GM12878 (cell line): ENCODE measurements at regions not wholly inside any gene's neighbourhood (a gene's known extent, or its start where the extent isn't known, plus 50 kb on each side); places are given as distances from the start of the nearest gene placed in this dataset.

Experiments
- ATAC-seq: fragments of 200-7000 bp; cut with Tn5 transposase; 3 replicates; pipeline ENCODE4 v1.9.1; 2020; ENCODE audit warnings: mild to moderate bottlenecking, moderate library complexity
- BruUV-seq: library from RNA; stranded (reverse); fragments of 400-500 nt; replicated peaks from 2 replicates; lab custom pipeline; 2021; lab: Mats Ljungman, UMichigan
- CTCF ChIA-PET: fragments of 300-600 bp; sonication (Branson Sonifier 250); formaldehyde crosslinking; extraction: SDS; loops from one replicate; lab custom pipeline; 2021; ENCODE audit warnings: inconsistent platforms; lab: Yijun Ruan, JAX
- POLR2A ChIA-PET: fragments of 350-600 bp; formaldehyde crosslinking; extraction: SDS; loops from one replicate; lab custom pipeline; 2021; ENCODE audit warnings: inconsistent platforms; lab: Charles Lee
- RAD21 ChIA-PET: fragments of 300-600 bp; sonication (Branson Sonifier 250); formaldehyde crosslinking; loops from one replicate; lab custom pipeline; 2023; ENCODE audit warnings: antibody characterized with exemption; ENCODE audit not compliant: unreplicated experiment; lab: Charles Lee
- SMC1A ChIA-PET: fragments of 300-600 bp; sonication (Branson Sonifier 250); formaldehyde crosslinking; loops from one replicate; lab custom pipeline; 2023; ENCODE audit not compliant: unreplicated experiment, uncharacterized antibody; lab: Charles Lee
- DNase-seq: peaks from one replicate; pipeline ENCODE4 v3.0.0-alpha.2; 2011; ENCODE audit warnings: low read depth, low spot score
- FAIRE-seq: peaks from 3 replicates; lab custom pipeline; 2011; peaks lifted over from hg19 to GRCh38; lab: Jason Lieb, UNC
- H2AFZ ChIP-seq: 2 replicates; pipeline ENCODE4 v1.6.0; 2011; ENCODE audit warnings: low read depth, low read length, control low read depth; ENCODE audit not compliant: control insufficient read depth
- H3K27ac ChIP-seq: 2 replicates; pipeline ENCODE4 v1.5.1; 2011; ENCODE audit warnings: control low read depth; ENCODE audit not compliant: control insufficient read depth, insufficient read depth
- H3K27me3 ChIP-seq, 2 experiments: replicated peaks in 1 of 2; 2 replicates each; pipeline versions ENCODE4 v1.6.0 to v1.6.1; 2011; ENCODE audit warnings: low read length in 1 of 2; ENCODE audit not compliant: control insufficient read depth in 2 of 2, insufficient read depth in 2 of 2
- H3K36me3 ChIP-seq, 2 experiments: 2 replicates each; pipeline ENCODE4 v1.5.1; 2011; ENCODE audit warnings: low read length in 1 of 2; ENCODE audit not compliant: control insufficient read depth in 2 of 2, insufficient read depth in 2 of 2
- H3K4me1 ChIP-seq: 2 replicates; pipeline ENCODE4 v1.6.1; 2011; ENCODE audit warnings: mild to moderate bottlenecking, low read length, moderate library complexity, mixed read lengths; ENCODE audit not compliant: control insufficient read depth, insufficient read depth
- H3K4me2 ChIP-seq: 2 replicates; pipeline ENCODE4 v1.6.0; 2011; ENCODE audit warnings: control low read depth; ENCODE audit not compliant: control insufficient read depth, insufficient read depth
- H3K4me3 ChIP-seq: fragments of 200-600 bp; sonication (generic); 2 replicates; pipeline ENCODE4 v1.5.1; 2016
- H3K79me2 ChIP-seq: 2 replicates; pipeline ENCODE4 v1.6.0; 2011; ENCODE audit warnings: low read length; ENCODE audit not compliant: control insufficient read depth, insufficient read depth
- H3K9ac ChIP-seq: 2 replicates; pipeline ENCODE4 v1.8.0; 2011; ENCODE audit warnings: low read length, control low read depth, mixed read lengths; ENCODE audit not compliant: control insufficient read depth, insufficient read depth
- H3K9me3 ChIP-seq: replicated peaks from 3 replicates; pipeline ENCODE4 v1.5.1; 2011; ENCODE audit warnings: mild to moderate bottlenecking, low read length; ENCODE audit not compliant: control insufficient read depth, insufficient read depth
- H4K20me1 ChIP-seq: 2 replicates; pipeline ENCODE4 v1.6.0; 2011; ENCODE audit not compliant: control insufficient read depth, insufficient read depth
- BACH1 ChIP-seq: fragments of 450-650 bp; IDR thresholded peaks from 2 replicates; pipeline ENCODE4 v1.6.1; 2017; ENCODE audit warnings: mild to moderate bottlenecking, borderline replicate concordance
- SPI1 ChIP-seq: IDR thresholded peaks from 2 replicates; pipeline ENCODE4 v1.6.1; 2011; ENCODE audit warnings: low read depth, mild to moderate bottlenecking, low read length, moderate library complexity, borderline replicate concordance; ENCODE audit not compliant: insufficient read depth
- WGBS: methylation state at CpG from one replicate; pipeline ENCODE4 v1.1.6; 2016; ENCODE audit warnings: low lambda C conversion rate; ENCODE audit not compliant: insufficient replicate concordance, insufficient coverage; ENCODE audit errors: missing lambda C conversion rate; 5-methylcytosine and 5-hydroxymethylcytosine counted together
- in situ Hi-C: fragments of 300-500 bp; cut with MboI; formaldehyde crosslinking; loops from 9 replicates; pipeline ENCODE4 v1.14.3; 2018; ENCODE audit warnings: mixed read lengths
- intact Hi-C: fragments of 100-400 bp; cut with micrococcal nuclease; formaldehyde crosslinking; loops from one replicate; pipeline ENCODE4 v1.14.2; 2022; ENCODE audit not compliant: unreplicated experiment
- TF ChIP-seq, protein P1 (sequence below): fragments of 450-650 bp; IDR thresholded peaks from 2 replicates; pipeline ENCODE4 v1.6.1; 2017; ENCODE audit warnings: mild to moderate bottlenecking, moderate library complexity
- TF ChIP-seq, protein P2 (sequence below): fragments of 150-350 bp; IDR thresholded peaks from 2 replicates; pipeline ENCODE4 v1.6.1; 2014; ENCODE audit warnings: mild to moderate bottlenecking, low read depth, low read length

DNA sequence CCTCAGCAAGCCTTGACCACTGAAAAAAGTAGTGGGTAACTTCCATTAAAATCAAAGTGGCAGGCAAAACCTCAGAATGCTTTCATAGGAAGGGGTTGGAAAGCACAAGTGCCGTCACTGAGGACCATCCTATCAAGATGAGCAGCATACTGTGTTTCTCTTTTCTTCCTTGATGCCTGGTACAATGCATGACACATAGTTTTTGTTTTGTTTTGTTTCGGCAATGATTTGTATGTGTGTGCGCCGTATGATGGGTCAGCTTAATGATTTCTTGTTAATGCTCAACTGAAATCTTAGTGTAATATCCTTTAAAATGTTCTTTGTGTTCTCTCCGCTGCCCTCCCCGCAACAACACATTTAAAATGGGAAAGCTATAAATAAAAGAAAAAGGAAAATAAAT, 476.4 kb upstream of the KCNMB2 start (continued):
- TF ChIP-seq, protein P1, sequence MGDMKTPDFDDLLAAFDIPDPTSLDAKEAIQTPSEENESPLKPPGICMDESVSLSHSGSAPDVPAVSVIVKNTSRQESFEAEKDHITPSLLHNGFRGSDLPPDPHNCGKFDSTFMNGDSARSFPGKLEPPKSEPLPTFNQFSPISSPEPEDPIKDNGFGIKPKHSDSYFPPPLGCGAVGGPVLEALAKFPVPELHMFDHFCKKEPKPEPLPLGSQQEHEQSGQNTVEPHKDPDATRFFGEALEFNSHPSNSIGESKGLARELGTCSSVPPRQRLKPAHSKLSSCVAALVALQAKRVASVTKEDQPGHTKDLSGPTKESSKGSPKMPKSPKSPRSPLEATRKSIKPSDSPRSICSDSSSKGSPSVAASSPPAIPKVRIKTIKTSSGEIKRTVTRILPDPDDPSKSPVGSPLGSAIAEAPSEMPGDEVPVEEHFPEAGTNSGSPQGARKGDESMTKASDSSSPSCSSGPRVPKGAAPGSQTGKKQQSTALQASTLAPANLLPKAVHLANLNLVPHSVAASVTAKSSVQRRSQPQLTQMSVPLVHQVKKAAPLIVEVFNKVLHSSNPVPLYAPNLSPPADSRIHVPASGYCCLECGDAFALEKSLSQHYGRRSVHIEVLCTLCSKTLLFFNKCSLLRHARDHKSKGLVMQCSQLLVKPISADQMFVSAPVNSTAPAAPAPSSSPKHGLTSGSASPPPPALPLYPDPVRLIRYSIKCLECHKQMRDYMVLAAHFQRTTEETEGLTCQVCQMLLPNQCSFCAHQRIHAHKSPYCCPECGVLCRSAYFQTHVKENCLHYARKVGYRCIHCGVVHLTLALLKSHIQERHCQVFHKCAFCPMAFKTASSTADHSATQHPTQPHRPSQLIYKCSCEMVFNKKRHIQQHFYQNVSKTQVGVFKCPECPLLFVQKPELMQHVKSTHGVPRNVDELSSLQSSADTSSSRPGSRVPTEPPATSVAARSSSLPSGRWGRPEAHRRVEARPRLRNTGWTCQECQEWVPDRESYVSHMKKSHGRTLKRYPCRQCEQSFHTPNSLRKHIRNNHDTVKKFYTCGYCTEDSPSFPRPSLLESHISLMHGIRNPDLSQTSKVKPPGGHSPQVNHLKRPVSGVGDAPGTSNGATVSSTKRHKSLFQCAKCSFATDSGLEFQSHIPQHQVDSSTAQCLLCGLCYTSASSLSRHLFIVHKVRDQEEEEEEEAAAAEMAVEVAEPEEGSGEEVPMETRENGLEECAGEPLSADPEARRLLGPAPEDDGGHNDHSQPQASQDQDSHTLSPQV = no peak

DNA sequence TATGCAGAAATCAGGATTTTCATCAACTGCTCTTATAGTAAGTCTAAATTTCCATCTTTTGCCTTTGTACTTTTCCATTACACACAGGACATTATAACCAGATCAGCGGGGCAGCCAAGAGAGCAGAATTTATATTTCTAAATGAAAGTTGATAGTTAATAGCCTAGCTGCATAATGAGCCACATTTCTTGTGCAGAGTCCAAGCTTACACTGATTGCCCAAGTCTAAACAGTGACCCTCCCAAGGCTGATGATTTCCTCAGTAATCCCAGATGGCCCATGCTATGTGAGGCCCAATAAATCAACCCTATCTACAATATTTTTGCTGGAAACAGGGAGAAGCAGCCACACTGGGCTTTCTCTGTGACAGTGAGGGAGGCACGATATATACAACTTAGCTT, 475.8 kb upstream of the KCNMB2 start:
- no peaks in the 10 kb centered on the region for H4K20me1 ChIP-seq
- RAD21 ChIA-PET = no interaction called here
- FAIRE-seq (no peak), DNase-seq (no peak), ATAC-seq (no peak)
- no peaks in the 10 kb centered on the region for H3K36me3 ChIP-seq
- no peaks in the 10 kb centered on the region for H3K79me2 ChIP-seq
- no peak overlapping the region for H3K27ac ChIP-seq
- no peak overlapping the region for H3K4me2 ChIP-seq
- SMC1A ChIA-PET = interaction anchor here (0.9 kb wide), 1 partner anchor 15 kb away, joined by 3 read pairs; no protein-coding TSS in a partner anchor
- no TSS peak for BruUV-seq
- H3K9me3 ChIP-seq = no peaks in the 10 kb centered on the region
- H3K4me1 ChIP-seq = no peaks in the 10 kb centered on the region
- in situ Hi-C loops = no loop called here
- CTCF ChIA-PET = no interaction called here
- no peaks in the 10 kb centered on the region for H3K27me3 ChIP-seq
- POLR2A ChIA-PET = no interaction called here
- TF ChIP-seq BACH1 = no peak
- TF ChIP-seq SPI1 = no peak
- TF ChIP-seq, protein P2, sequence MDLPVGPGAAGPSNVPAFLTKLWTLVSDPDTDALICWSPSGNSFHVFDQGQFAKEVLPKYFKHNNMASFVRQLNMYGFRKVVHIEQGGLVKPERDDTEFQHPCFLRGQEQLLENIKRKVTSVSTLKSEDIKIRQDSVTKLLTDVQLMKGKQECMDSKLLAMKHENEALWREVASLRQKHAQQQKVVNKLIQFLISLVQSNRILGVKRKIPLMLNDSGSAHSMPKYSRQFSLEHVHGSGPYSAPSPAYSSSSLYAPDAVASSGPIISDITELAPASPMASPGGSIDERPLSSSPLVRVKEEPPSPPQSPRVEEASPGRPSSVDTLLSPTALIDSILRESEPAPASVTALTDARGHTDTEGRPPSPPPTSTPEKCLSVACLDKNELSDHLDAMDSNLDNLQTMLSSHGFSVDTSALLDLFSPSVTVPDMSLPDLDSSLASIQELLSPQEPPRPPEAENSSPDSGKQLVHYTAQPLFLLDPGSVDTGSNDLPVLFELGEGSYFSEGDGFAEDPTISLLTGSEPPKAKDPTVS = no peak
- H3K4me3 ChIP-seq = no peak overlapping the region
- H2AFZ ChIP-seq = no peak overlapping the region
- H3K9ac ChIP-seq = no peak overlapping the region
- WGBS = 32% methylated on average over 2 of the region's 2 CpGs
- intact Hi-C loops = no loop called here
